Mesenchymal stem cell (in vitro differentiated cells and primary cell): ENCODE measurements at regions not wholly inside any gene's neighbourhood (a gene's known extent, or its start where the extent isn't known, plus 50 kb on each side); places are given as distances from the start of the nearest gene placed in this dataset.

ENCODE experiments used
- DNase-seq: peaks from one replicate; pipeline ENCODE4 v3.0.0-alpha.2; 2013
- H2AFZ ChIP-seq: one replicate; pipeline ENCODE4 v1.6.1; 2013; ENCODE audit warnings: low read depth, mild to moderate bottlenecking, control low read depth, inconsistent platforms, low read length, moderate library complexity
- H2AK5ac ChIP-seq: 2 replicates; pipeline ENCODE4 v1.6.1; 2013; ENCODE audit warnings: low read length, moderate library complexity, mild to moderate bottlenecking, inconsistent platforms; ENCODE audit not compliant: severe bottlenecking
- H2BK120ac ChIP-seq: one replicate; pipeline ENCODE4 v1.6.1; 2013; ENCODE audit warnings: low read depth, mild to moderate bottlenecking, inconsistent platforms, low read length, moderate library complexity
- H2BK12ac ChIP-seq, 2 experiments: one replicate each; pipeline ENCODE4 v1.6.1; 2013; ENCODE audit warnings: inconsistent platforms in 2 of 2, low read length in 2 of 2, mild to moderate bottlenecking in 2 of 2, moderate library complexity in 2 of 2, control low read depth in 1 of 2
- H2BK15ac ChIP-seq: one replicate; pipeline ENCODE4 v1.6.1; 2013; ENCODE audit warnings: mild to moderate bottlenecking, low read depth, inconsistent platforms; ENCODE audit not compliant: poor library complexity, severe bottlenecking
- H2BK5ac ChIP-seq: 2 replicates; pipeline ENCODE4 v1.6.1; 2013; ENCODE audit warnings: low read depth, mild to moderate bottlenecking, low read length, control low read depth, inconsistent platforms; ENCODE audit not compliant: poor library complexity, severe bottlenecking
- H3K14ac ChIP-seq, 2 experiments: one replicate each; pipeline ENCODE4 v1.6.1; 2013; ENCODE audit warnings: inconsistent platforms in 2 of 2, low read length in 2 of 2, control low read depth in 1 of 2, mild to moderate bottlenecking in 1 of 2, moderate library complexity in 1 of 2
- H3K18ac ChIP-seq, 2 experiments: one replicate each; pipeline ENCODE4 v1.6.1; 2013; ENCODE audit warnings: inconsistent platforms in 2 of 2, low read length in 2 of 2, control low read depth in 1 of 2, low read depth in 1 of 2, mild to moderate bottlenecking in 1 of 2
- H3K23ac ChIP-seq, 2 experiments: one replicate each; pipeline ENCODE4 v1.6.1; 2013; ENCODE audit warnings: inconsistent platforms in 2 of 2, low read length in 2 of 2, mild to moderate bottlenecking in 2 of 2, moderate library complexity in 2 of 2, control low read depth in 1 of 2
- H3K27ac ChIP-seq: 2 replicates; pipeline ENCODE4 v1.5.1; 2013; ENCODE audit warnings: mild to moderate bottlenecking, moderate library complexity, low read length, control low read depth, inconsistent platforms; ENCODE audit not compliant: poor library complexity, severe bottlenecking
- H3K27me3 ChIP-seq, 2 experiments: 2 replicates each; pipeline versions ENCODE4 v1.6.1 to v1.7.0; 2013; ENCODE audit warnings: low read length in 2 of 2, mild to moderate bottlenecking in 2 of 2, moderate library complexity in 2 of 2, control low read depth in 1 of 2, inconsistent platforms in 1 of 2; ENCODE audit not compliant: control insufficient read depth in 1 of 2, insufficient read depth in 1 of 2
- H3K36me3 ChIP-seq, 2 experiments: 2 replicates each; pipeline versions ENCODE4 v1.6.1 to v1.7.0; 2013; ENCODE audit warnings: low read length in 2 of 2, control low read depth in 1 of 2, inconsistent platforms in 1 of 2, low read depth in 1 of 2, mild to moderate bottlenecking in 1 of 2; ENCODE audit not compliant: insufficient read depth in 2 of 2, control insufficient read depth in 1 of 2
- H3K4ac ChIP-seq, 2 experiments: one replicate each; pipeline ENCODE4 v1.6.1; 2013; ENCODE audit warnings: inconsistent platforms in 2 of 2, low read length in 2 of 2, mild to moderate bottlenecking in 2 of 2, moderate library complexity in 2 of 2, control low read depth in 1 of 2, low read depth in 1 of 2
- H3K4me1 ChIP-seq: 2 replicates; pipeline ENCODE4 v1.6.1; 2013; ENCODE audit warnings: low read depth, low read length, control low read depth; ENCODE audit not compliant: control insufficient read depth, insufficient read depth
- H3K4me2 ChIP-seq: 2 replicates; pipeline ENCODE4 v1.6.1; 2013; ENCODE audit warnings: low read length, mild to moderate bottlenecking, inconsistent platforms; ENCODE audit not compliant: poor library complexity, severe bottlenecking
- H3K4me3 ChIP-seq, 2 experiments: 2 replicates each; pipeline versions ENCODE4 v1.5.1 to v1.7.0; 2013; ENCODE audit warnings: low read length in 2 of 2, mild to moderate bottlenecking in 2 of 2, control low read depth in 1 of 2, low read depth in 1 of 2; ENCODE audit not compliant: insufficient read depth in 1 of 2
- H3K79me1 ChIP-seq: replicated peaks from 2 replicates; pipeline ENCODE4 v1.6.1; 2013; ENCODE audit warnings: mild to moderate bottlenecking, control low read depth, low read length, inconsistent platforms; ENCODE audit not compliant: poor library complexity, severe bottlenecking
- H3K9ac ChIP-seq: 2 replicates; pipeline ENCODE4 v1.7.0; 2013; ENCODE audit warnings: mild to moderate bottlenecking, low read length, moderate library complexity
- H3K9me3 ChIP-seq: 2 replicates; pipeline ENCODE4 v1.7.0; 2013; ENCODE audit warnings: mild to moderate bottlenecking, low read length; ENCODE audit not compliant: control insufficient read depth
- H4K8ac ChIP-seq: one replicate; pipeline ENCODE4 v1.6.1; 2013; ENCODE audit warnings: inconsistent platforms, mild to moderate bottlenecking, low read length, moderate library complexity
- H4K91ac ChIP-seq: one replicate; pipeline ENCODE4 v1.6.1; 2013; ENCODE audit warnings: mild to moderate bottlenecking, low read length, inconsistent platforms
- WGBS: methylation state at CpG from one replicate; pipeline ENCODE4 v1.1.7; 2013; ENCODE audit warnings: mixed read lengths; 5-methylcytosine and 5-hydroxymethylcytosine counted together

DNA sequence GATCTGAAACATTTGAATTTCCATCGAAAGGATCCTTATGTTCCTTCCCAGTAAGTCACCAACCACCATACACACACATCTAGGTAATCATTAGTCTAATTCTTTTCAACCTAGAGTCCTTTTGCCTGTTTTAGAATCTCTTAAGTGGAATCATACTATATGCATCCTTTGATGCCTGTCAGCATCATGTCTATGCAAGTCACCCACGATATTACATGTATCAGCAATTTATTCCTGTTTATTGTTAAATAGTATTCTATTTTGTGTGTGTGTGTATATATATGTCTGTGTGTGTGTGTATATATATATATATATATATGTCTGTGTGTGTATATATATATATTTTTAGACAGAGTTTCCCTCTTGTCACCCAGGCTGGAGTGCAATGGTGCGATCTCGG lies 78.9 kb upstream of the RPH3AL start:
- H3K4me3 ChIP-seq = no peak overlapping the region
- H2AFZ ChIP-seq = no peak overlapping the region
- no peak overlapping the region for H3K23ac ChIP-seq
- no peak overlapping the region for H4K8ac ChIP-seq
- no peak overlapping the region for H2BK120ac ChIP-seq
- no peak overlapping the region for H3K14ac ChIP-seq
- no peak overlapping the region for H3K9ac ChIP-seq
- no peaks in the 10 kb centered on the region for H3K27me3 ChIP-seq
- H3K9me3 ChIP-seq = peaks cover 7% of the 10 kb centered on the region
- no peaks in the 10 kb centered on the region for H3K4me1 ChIP-seq
- DNase-seq = no peak
- no peak overlapping the region for H2BK12ac ChIP-seq
- H3K36me3 ChIP-seq = no peaks in the 10 kb centered on the region
- H3K18ac ChIP-seq = no peak overlapping the region
- no peak overlapping the region for H3K27ac ChIP-seq
- WGBS = 93% methylated on average over 3 of the region's 4 CpGs
- no peak overlapping the region for H4K91ac ChIP-seq
- H3K79me1 ChIP-seq = no peaks in the 10 kb centered on the region
- H2AK5ac ChIP-seq = no peak overlapping the region
- no peak overlapping the region for H3K4ac ChIP-seq
- H3K4me2 ChIP-seq = no peak overlapping the region
- H2BK5ac ChIP-seq = no peak overlapping the region
- no peak overlapping the region for H2BK15ac ChIP-seq

- no peak overlapping the region for H4K8ac ChIP-seq
- H2AK5ac ChIP-seq = no peak overlapping the region
- no peak overlapping the region for H2BK5ac ChIP-seq
- no peaks in the 10 kb centered on the region for H3K9me3 ChIP-seq
- H2BK15ac ChIP-seq = no peak overlapping the region
- no peak overlapping the region for H2BK12ac ChIP-seq
- no peak overlapping the region for H3K14ac ChIP-seq
- H3K4ac ChIP-seq = no peak overlapping the region
- DNase-seq = no peak
- H4K91ac ChIP-seq = no peak overlapping the region
- no peak overlapping the region for H3K27ac ChIP-seq
- H3K4me1 ChIP-seq = no peaks in the 10 kb centered on the region
- H2BK120ac ChIP-seq = no peak overlapping the region
- H3K18ac ChIP-seq = no peak overlapping the region
- no peaks in the 10 kb centered on the region for H3K36me3 ChIP-seq
- no peak overlapping the region for H2AFZ ChIP-seq
- no peaks in the 10 kb centered on the region for H3K79me1 ChIP-seq
- H3K27me3 ChIP-seq = no peaks in the 10 kb centered on the region
- H3K4me2 ChIP-seq = no peak overlapping the region
- H3K4me3 ChIP-seq = no peak overlapping the region
- H3K23ac ChIP-seq = no peak overlapping the region
- H3K9ac ChIP-seq = no peak overlapping the region
- WGBS = 95% methylated on average over 8 of the region's 8 CpGs
Measured at GRCh38 chr17:429589-429988, 77.0 kb upstream of the RPH3AL start.

GRCh38 chr17:428414-428813 lies 75.8 kb upstream of the RPH3AL start:
- no peak overlapping the region for H3K18ac ChIP-seq
- DNase-seq = no peak
- H3K4me3 ChIP-seq = no peak overlapping the region
- H3K9me3 ChIP-seq = no peaks in the 10 kb centered on the region
- no peak overlapping the region for H3K27ac ChIP-seq
- no peak overlapping the region for H3K4me2 ChIP-seq
- no peak overlapping the region for H2BK5ac ChIP-seq
- no peak overlapping the region for H2AFZ ChIP-seq
- H2BK15ac ChIP-seq = no peak overlapping the region
- no peak overlapping the region for H3K14ac ChIP-seq
- no peaks in the 10 kb centered on the region for H3K27me3 ChIP-seq
- no peak overlapping the region for H4K91ac ChIP-seq
- H2AK5ac ChIP-seq = no peak overlapping the region
- no peak overlapping the region for H2BK12ac ChIP-seq
- no peak overlapping the region for H2BK120ac ChIP-seq
- no peak overlapping the region for H4K8ac ChIP-seq
- H3K79me1 ChIP-seq = no peaks in the 10 kb centered on the region
- H3K4ac ChIP-seq = no peak overlapping the region
- H3K4me1 ChIP-seq = no peaks in the 10 kb centered on the region
- H3K23ac ChIP-seq = no peak overlapping the region
- 78% methylated on average over 1 of the region's 3 CpGs for WGBS
- H3K36me3 ChIP-seq = no peaks in the 10 kb centered on the region
- H3K9ac ChIP-seq = no peak overlapping the region

- H3K23ac ChIP-seq = no peak overlapping the region
- H3K4me1 ChIP-seq = no peaks in the 10 kb centered on the region
- H3K27ac ChIP-seq = no peak overlapping the region
- H3K14ac ChIP-seq = no peak overlapping the region
- no peak overlapping the region for H3K4ac ChIP-seq
- 60% methylated on average over 3 of the region's 3 CpGs for WGBS
- H3K4me3 ChIP-seq = no peak overlapping the region
- H2BK15ac ChIP-seq = no peak overlapping the region
- no peak overlapping the region for H2BK120ac ChIP-seq
- H2BK5ac ChIP-seq = no peak overlapping the region
- H3K9me3 ChIP-seq = no peaks in the 10 kb centered on the region
- no peak overlapping the region for H3K9ac ChIP-seq
- DNase-seq = no peak
- H4K91ac ChIP-seq = no peak overlapping the region
- no peak overlapping the region for H2AK5ac ChIP-seq
- no peak overlapping the region for H3K4me2 ChIP-seq
- H2BK12ac ChIP-seq = no peak overlapping the region
- H3K27me3 ChIP-seq = no peaks in the 10 kb centered on the region
- no peak overlapping the region for H3K18ac ChIP-seq
- H4K8ac ChIP-seq = no peak overlapping the region
- no peaks in the 10 kb centered on the region for H3K79me1 ChIP-seq
- no peaks in the 10 kb centered on the region for H3K36me3 ChIP-seq
- no peak overlapping the region for H2AFZ ChIP-seq
Measured at GRCh38 chr17:427891-428290, 75.3 kb upstream of the RPH3AL start.
